ENCODE measurements at regions not wholly inside any gene's neighbourhood (a gene's known extent, or its start where the extent isn't known, plus 50 kb on each side); places are given as distances from the start of the nearest gene placed in this dataset.

DNA sequence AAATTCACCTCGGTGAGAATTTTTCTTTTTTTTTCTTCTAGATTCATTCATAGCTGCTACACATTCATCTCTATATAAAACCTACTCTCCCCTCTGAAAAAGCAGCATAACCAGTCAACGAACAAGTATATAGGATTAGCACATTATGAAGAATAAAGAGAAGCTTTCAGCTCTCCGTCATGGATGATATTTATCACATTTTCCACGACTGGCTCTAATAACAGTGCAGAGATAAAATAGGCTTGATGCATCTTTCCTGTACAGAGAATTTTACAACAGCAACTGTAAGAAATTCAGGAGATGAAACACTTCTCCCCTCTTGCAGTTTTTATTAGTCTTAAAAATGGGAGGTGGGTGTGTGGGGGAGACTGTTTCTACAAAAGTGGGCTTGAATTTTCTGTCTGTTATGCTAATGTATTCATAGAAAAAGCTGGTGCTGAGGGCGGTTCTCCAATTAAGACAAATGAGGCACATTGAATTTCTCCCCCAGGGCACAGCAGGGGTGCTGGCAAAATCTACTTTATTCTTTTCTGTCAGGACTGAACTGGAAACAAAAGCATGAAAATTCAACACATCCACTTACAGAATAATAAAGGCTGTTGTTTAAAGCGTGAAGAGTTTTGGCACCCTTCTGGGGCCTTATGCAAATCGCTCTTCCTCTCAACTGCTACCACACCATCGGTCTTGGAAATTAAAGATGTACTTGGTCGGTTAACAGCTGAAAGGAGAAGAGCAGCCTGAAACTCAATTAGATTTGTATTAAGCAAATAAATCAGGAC is 233.9 kb upstream of the ZNF608 start (continued):
- TF ChIP-seq, protein P1, sequence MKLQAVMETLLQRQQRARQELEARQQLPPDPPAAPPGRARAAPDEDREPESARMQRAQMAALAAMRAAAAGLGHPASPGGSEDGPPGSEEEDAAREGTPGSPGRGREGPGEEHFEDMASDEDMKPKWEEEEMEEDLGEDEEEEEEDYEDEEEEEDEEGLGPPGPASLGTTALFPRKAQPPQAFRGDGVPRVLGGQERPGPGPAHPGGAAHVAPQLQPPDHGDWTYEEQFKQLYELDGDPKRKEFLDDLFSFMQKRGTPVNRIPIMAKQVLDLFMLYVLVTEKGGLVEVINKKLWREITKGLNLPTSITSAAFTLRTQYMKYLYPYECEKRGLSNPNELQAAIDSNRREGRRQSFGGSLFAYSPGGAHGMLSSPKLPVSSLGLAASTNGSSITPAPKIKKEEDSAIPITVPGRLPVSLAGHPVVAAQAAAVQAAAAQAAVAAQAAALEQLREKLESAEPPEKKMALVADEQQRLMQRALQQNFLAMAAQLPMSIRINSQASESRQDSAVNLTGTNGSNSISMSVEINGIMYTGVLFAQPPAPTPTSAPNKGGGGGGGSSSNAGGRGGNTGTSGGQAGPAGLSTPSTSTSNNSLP (IDR thresholded peaks at IDR 0.05; ENCODE audit: low read depth, low read length) = no peak
- TF ChIP-seq ZNF18 (CRISPR knock-in tag; IDR thresholded peaks at IDR 0.05; ENCODE audit: insufficient replicate concordance) (no peak), FOXO4 (CRISPR knock-in tag; conservative IDR thresholded peaks at IDR 0.05) (no peak), ZNF670 (CRISPR knock-in tag; IDR thresholded peaks at IDR 0.05; ENCODE audit: borderline replicate concordance) (no peak), IRF2 (CRISPR knock-in tag; IDR thresholded peaks at IDR 0.05) (no peak), ZNF644 (CRISPR knock-in tag; IDR thresholded peaks at IDR 0.05; ENCODE audit: low read depth) (no peak), ZNF614 (CRISPR knock-in tag; IDR thresholded peaks at IDR 0.05; ENCODE audit: borderline replicate concordance) (no peak)

DNA sequence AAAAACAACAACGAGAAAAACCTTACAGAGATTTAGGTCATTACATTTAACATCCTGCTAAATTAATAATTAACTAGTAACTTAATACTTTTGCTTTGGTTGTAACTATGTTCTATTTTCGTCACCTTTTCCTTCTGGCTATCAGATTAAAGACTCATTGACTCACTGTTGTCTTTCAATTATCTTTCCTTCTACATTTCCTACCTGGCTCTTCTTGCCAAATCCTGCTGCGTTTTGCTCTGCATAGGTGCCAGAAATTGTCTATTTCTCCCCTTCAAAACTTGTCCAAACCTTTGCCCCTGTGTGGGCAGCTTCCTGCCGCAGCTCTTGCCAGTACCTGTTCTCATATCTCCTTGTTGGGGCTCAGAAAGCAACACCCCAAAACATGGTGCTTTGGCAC is 235.5 kb upstream of the ZNF608 start:
- no peaks in the 10 kb centered on the region for H3K9me3 ChIP-seq (ENCODE audit: low read length)
- H3K36me3 ChIP-seq (replicated peaks in 1 of 2; ENCODE audit: control insufficient read depth in 1 of 2, insufficient read depth in 2 of 2, low read length in 2 of 2) = no peaks in the 10 kb centered on the region
- FAIRE-seq (no peak), DNase-seq (ENCODE audit: low spot score) (peak; percentile 6), ATAC-seq (no peak)
- no peaks in the 10 kb centered on the region for H3K27me3 ChIP-seq (ENCODE audit: control insufficient read depth in 1 of 2, insufficient read depth in 2 of 2, low read length in 2 of 2)
- in situ Hi-C loops (cut with HindIII; ENCODE audit: extremely low pct_ligation_motif_present, low pct_unique_long_range_greater_than_20kb) (no loop called here), intact Hi-C loops (cut with micrococcal nuclease; ENCODE audit: unreplicated experiment) (no loop called here)
- peaks cover 10% of the 10 kb centered on the region for H3K4me1 ChIP-seq (ENCODE audit: insufficient read depth, low read length)
- BruUV-seq (replicated peaks) = no TSS peak
- H3K4me2 ChIP-seq (ENCODE audit: low read depth, low read length) = peak overlapping the region; percentile 18; the same call in 1 of the 2 replicates
- H3K4me3 ChIP-seq (replicated peaks in 1 of 3; ENCODE audit: insufficient read depth in 1 of 3, low read depth in 2 of 3, low read length in 3 of 3) = no peak overlapping the region
- no peaks in the 10 kb centered on the region for H4K20me1 ChIP-seq (ENCODE audit: insufficient read depth, low read length)
- POLR2A ChIA-PET = no interaction called here
- WGBS (ENCODE audit: low lambda C conversion rate) = 1% methylated on average over 4 of the region's 4 CpGs
- no peak overlapping the region for H2AFZ ChIP-seq (ENCODE audit: low read length)
- no peak overlapping the region for H3K9ac ChIP-seq (ENCODE audit: insufficient read depth, low read depth, low read length)
- CTCF ChIA-PET (ENCODE audit: low intra/inter-chr PET ratio, low total read pairs) = no interaction called here
- H3K79me2 ChIP-seq (ENCODE audit: insufficient read depth, low read length) = no peaks in the 10 kb centered on the region
- H3K27ac ChIP-seq (ENCODE audit: extremely low read length, insufficient read depth, low read length) = no peak overlapping the region
- TF ChIP-seq, protein P2, sequence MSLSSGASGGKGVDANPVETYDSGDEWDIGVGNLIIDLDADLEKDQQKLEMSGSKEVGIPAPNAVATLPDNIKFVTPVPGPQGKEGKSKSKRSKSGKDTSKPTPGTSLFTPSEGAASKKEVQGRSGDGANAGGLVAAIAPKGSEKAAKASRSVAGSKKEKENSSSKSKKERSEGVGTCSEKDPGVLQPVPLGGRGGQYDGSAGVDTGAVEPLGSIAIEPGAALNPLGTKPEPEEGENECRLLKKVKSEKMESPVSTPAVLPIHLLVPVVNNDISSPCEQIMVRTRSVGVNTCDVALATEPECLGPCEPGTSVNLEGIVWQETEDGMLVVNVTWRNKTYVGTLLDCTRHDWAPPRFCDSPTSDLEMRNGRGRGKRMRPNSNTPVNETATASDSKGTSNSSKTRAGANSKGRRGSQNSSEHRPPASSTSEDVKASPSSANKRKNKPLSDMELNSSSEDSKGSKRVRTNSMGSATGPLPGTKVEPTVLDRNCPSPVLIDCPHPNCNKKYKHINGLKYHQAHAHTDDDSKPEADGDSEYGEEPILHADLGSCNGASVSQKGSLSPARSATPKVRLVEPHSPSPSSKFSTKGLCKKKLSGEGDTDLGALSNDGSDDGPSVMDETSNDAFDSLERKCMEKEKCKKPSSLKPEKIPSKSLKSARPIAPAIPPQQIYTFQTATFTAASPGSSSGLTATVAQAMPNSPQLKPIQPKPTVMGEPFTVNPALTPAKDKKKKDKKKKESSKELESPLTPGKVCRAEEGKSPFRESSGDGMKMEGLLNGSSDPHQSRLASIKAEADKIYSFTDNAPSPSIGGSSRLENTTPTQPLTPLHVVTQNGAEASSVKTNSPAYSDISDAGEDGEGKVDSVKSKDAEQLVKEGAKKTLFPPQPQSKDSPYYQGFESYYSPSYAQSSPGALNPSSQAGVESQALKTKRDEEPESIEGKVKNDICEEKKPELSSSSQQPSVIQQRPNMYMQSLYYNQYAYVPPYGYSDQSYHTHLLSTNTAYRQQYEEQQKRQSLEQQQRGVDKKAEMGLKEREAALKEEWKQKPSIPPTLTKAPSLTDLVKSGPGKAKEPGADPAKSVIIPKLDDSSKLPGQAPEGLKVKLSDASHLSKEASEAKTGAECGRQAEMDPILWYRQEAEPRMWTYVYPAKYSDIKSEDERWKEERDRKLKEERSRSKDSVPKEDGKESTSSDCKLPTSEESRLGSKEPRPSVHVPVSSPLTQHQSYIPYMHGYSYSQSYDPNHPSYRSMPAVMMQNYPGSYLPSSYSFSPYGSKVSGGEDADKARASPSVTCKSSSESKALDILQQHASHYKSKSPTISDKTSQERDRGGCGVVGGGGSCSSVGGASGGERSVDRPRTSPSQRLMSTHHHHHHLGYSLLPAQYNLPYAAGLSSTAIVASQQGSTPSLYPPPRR (CRISPR knock-in tag; IDR thresholded peaks at IDR 0.05; ENCODE audit: borderline replicate concordance) = no peak

Measured in HepG2 (cell line).